ENCODE measurements at regions not wholly inside any gene's neighbourhood (a gene's known extent, or its start where the extent isn't known, plus 50 kb on each side); places are given as distances from the start of the nearest gene placed in this dataset.

- no peak for TF ChIP-seq CTCF (IDR thresholded peaks at IDR 0.05; ENCODE audit: low read depth, low read length, missing control alignments)
- no peaks in the 10 kb centered on the region for H3K27me3 ChIP-seq (replicated peaks)
- H3K36me3 ChIP-seq (replicated peaks), result no peaks in the 10 kb centered on the region
- no peak overlapping the region for H3K4me3 ChIP-seq (ENCODE audit: low read depth, low read length)
- DNase-seq, result no peak
- in situ Hi-C loops (cut with HindIII; ENCODE audit: low pct_ligation_motif_present, low sequenced_read_pairs), result no loop called here
- H3K27ac ChIP-seq, result no peak overlapping the region
Measured at GRCh38 chr6:23269436-23269835, 700.1 kb downstream of the HDGFL1 start.

GRCh38 chr6:23272536-23272935 lies 703.2 kb downstream of the HDGFL1 start:
- in situ Hi-C loops (cut with HindIII; ENCODE audit: low pct_ligation_motif_present, low sequenced_read_pairs), result no loop called here
- Histone ChIP-seq H3K27me3 (replicated peaks) (no peaks in the 10 kb centered on the region), H3K4me3 (ENCODE audit: low read depth, low read length) (no peak overlapping the region), H3K36me3 (replicated peaks) (no peaks in the 10 kb centered on the region), H3K27ac (no peak overlapping the region)
- TF ChIP-seq CTCF (IDR thresholded peaks at IDR 0.05; ENCODE audit: low read depth, low read length, missing control alignments), result no peak
- DNase-seq, result no peak

- in situ Hi-C loops (cut with HindIII; ENCODE audit: low pct_ligation_motif_present, low sequenced_read_pairs), result no loop called here
- Histone ChIP-seq H3K4me3 (ENCODE audit: low read depth, low read length) (no peak overlapping the region), H3K36me3 (replicated peaks) (no peaks in the 10 kb centered on the region), H3K27ac (no peak overlapping the region), H3K27me3 (replicated peaks) (no peaks in the 10 kb centered on the region)
- no peak for DNase-seq
- no peak for TF ChIP-seq CTCF (IDR thresholded peaks at IDR 0.05; ENCODE audit: low read depth, low read length, missing control alignments)
Measured at GRCh38 chr6:23277521-23278179, 708.3 kb downstream of the HDGFL1 start.

GRCh38 chr6:23278180-23278532 lies 708.8 kb downstream of the HDGFL1 start:
- TF ChIP-seq CTCF (IDR thresholded peaks at IDR 0.05; ENCODE audit: low read depth, low read length, missing control alignments), result no peak
- no peak for DNase-seq
- no peak overlapping the region for H3K4me3 ChIP-seq (ENCODE audit: low read depth, low read length)
- in situ Hi-C loops (cut with HindIII; ENCODE audit: low pct_ligation_motif_present, low sequenced_read_pairs), result no loop called here
- no peaks in the 10 kb centered on the region for H3K27me3 ChIP-seq (replicated peaks)
- H3K27ac ChIP-seq, result no peak overlapping the region
- no peaks in the 10 kb centered on the region for H3K36me3 ChIP-seq (replicated peaks)

GRCh38 chr6:23280437-23280836 lies 711.1 kb downstream of the HDGFL1 start:
- no peak for TF ChIP-seq CTCF (IDR thresholded peaks at IDR 0.05; ENCODE audit: low read depth, low read length, missing control alignments)
- in situ Hi-C loops (cut with HindIII; ENCODE audit: low pct_ligation_motif_present, low sequenced_read_pairs), result no loop called here

More at GRCh38 chr6:23280437-23280836, 711.1 kb downstream of the HDGFL1 start:
- H3K27me3 ChIP-seq (replicated peaks), result no peaks in the 10 kb centered on the region
- H3K4me3 ChIP-seq (ENCODE audit: low read depth, low read length), result no peak overlapping the region
- H3K36me3 ChIP-seq (replicated peaks), result no peaks in the 10 kb centered on the region
- DNase-seq, result no peak
- no peak overlapping the region for H3K27ac ChIP-seq
